ENCODE measurements at regions not wholly inside any gene's neighbourhood (a gene's known extent, or its start where the extent isn't known, plus 50 kb on each side); places are given as distances from the start of the nearest gene placed in this dataset.

- no peak overlapping the region for H3K4me3 ChIP-seq (ENCODE audit: low read length)
- TF ChIP-seq CTCF (conservative IDR thresholded peaks at IDR 0.05; ENCODE audit: low read depth, low read length), result no peak
- no peak for DNase-seq (ENCODE audit: low read depth)
These were observed 317.6 kb upstream of the PROX1 start for GRCh38 chr1:213669964-213670691.

- no peak for TF ChIP-seq CTCF (conservative IDR thresholded peaks at IDR 0.05; ENCODE audit: low read depth, low read length)
These were observed 317.1 kb upstream of the PROX1 start for GRCh38 chr1:213670692-213671023.

DNA sequence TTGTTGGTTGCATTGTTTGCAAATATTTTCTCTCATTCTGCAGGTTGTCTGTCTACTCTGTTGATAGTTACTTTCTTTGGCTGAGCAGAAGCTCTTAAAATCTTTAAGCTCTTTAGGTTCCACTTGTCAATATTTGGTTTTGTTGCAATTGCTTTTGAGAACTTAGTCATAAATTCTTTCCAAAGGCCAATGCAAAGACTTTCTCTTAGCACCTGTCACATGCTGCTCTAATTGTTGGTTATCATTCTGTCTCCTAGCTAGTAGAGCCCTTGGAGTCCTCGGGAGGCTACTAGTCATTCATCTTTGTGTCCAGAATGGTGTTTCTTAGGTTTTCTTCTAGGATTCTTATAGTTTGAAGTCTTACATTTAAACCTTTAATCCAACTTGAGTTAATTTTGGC, 312.7 kb upstream of the PROX1 start:
- TF ChIP-seq CTCF (conservative IDR thresholded peaks at IDR 0.05; ENCODE audit: low read depth, low read length), result no peak
- H3K4me3 ChIP-seq (ENCODE audit: low read length), result no peak overlapping the region

More at GRCh38 chr1:213670692-213671023, 317.1 kb upstream of the PROX1 start:
- no peak for DNase-seq (ENCODE audit: low read depth)
- H3K4me3 ChIP-seq (ENCODE audit: low read length), result no peak overlapping the region

DNA sequence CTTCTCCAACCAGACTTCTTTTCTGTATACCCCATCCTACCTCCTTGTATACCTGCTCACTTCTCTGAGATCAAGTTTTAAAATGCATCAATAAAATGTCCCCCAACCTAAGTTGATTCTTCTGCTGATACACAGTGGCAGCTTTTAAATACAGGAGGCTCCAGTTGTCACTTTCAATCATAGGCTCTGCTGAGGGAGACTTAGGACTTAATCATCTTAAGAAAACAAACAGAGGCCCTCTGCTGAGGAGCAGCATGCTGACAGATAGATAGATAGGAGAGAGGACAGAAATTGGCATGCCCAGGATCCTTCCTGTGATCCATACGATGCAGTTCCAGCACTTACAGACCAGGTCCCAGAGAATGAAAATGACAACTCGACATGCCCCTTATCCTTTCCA, 311.0 kb upstream of the PROX1 start:
- no peak overlapping the region for H3K4me3 ChIP-seq (ENCODE audit: low read length)
- no peak for DNase-seq (ENCODE audit: low read depth)
- TF ChIP-seq CTCF (conservative IDR thresholded peaks at IDR 0.05; ENCODE audit: low read depth, low read length), result no peak

More for the DNA sequence above, 312.7 kb upstream of the PROX1 start:
- DNase-seq (ENCODE audit: low read depth), result no peak

DNA sequence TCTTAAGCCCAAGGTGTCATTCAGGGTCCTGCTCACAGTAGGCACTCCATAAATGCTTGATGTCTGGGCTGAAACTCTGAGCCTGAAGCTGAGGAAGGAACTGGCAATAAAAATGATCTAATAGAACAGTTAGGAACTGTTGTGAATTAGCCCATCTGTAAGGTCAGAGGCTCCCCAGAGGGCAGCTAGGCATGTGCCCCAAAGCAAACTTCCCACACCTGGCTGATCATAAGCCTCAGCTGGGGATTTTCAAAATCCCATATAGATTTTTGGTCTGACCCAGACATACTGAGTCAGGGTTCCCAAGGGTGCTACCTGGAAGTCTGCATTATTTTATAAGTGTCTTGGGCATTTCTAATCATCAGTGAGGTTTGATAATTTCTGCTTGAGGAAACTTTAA, 309.4 kb upstream of the PROX1 start:
- no peak overlapping the region for H3K4me3 ChIP-seq (ENCODE audit: low read length)
- TF ChIP-seq CTCF (conservative IDR thresholded peaks at IDR 0.05; ENCODE audit: low read depth, low read length), result no peak
- no peak for DNase-seq (ENCODE audit: low read depth)

DNA sequence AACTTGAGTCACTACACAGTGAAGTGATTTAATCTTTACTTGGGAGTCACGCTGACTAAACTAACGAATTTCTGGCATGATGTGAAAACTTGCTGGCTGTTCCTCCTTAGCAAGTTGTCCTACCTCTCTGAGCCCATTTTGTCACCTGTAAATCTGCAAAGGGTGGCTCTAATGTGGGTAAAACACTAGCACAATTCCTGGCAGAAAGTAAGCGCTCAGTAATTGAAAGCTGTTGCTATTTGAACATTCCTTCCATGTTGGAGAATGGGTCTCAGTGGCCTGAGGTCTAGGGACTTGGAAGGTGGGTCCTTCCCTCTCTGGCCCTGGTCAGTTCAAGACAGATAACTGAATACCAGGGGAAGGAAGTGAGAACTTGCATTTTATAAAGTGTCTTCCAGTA, 309.0 kb upstream of the PROX1 start:
- no peak for DNase-seq (ENCODE audit: low read depth)
- H3K4me3 ChIP-seq (ENCODE audit: low read length), result no peak overlapping the region
- no peak for TF ChIP-seq CTCF (conservative IDR thresholded peaks at IDR 0.05; ENCODE audit: low read depth, low read length)

GRCh38 chr1:213679153-213679552, 308.6 kb upstream of the PROX1 start:
- no peak for DNase-seq (ENCODE audit: low read depth)
- TF ChIP-seq CTCF (conservative IDR thresholded peaks at IDR 0.05; ENCODE audit: low read depth, low read length), result no peak
- H3K4me3 ChIP-seq (ENCODE audit: low read length), result no peak overlapping the region

Measured in retinal pigment epithelial cell (primary cell).